Thyroid gland (tissue), 4 donors: ENCODE measurements at regions not wholly inside any gene's neighbourhood (a gene's known extent, or its start where the extent isn't known, plus 50 kb on each side); places are given as distances from the start of the nearest gene placed in this dataset.
A peak's percentile ranks its signal among the peaks of the same experiment; 100 is the strongest.

ENCODE experiments used
- DNase-seq, 2 donors: peaks; one replicate each; pipeline ENCODE4 v3.0.0-alpha.2; 2019
- H3K27ac ChIP-seq, 3 donors: fragments of 200-600 bp; sonication (generic); 1 replicate in 2 of 3; 2 replicates in 1 of 3; pipeline ENCODE4 v1.5.1; 2016 to 2019; ENCODE audit warnings: mild to moderate bottlenecking in 1 of 3, moderate library complexity in 1 of 3
- H3K27me3 ChIP-seq: fragments of 200-600 bp; sonication (generic); one replicate; pipeline ENCODE4 v1.5.1; 2019
- H3K36me3 ChIP-seq, 2 donors: fragments of 200-600 bp; sonication (generic); one replicate each; pipeline ENCODE4 v1.5.1; 2016 to 2019
- H3K4me1 ChIP-seq, 2 donors: fragments of 200-600 bp; sonication (generic); one replicate each; pipeline ENCODE4 v1.5.1; 2017 to 2019
- H3K4me3 ChIP-seq, 3 donors: fragments of 200-600 bp; sonication (generic); replicated peaks in 1 of 3; 1 replicate in 2 of 3; 2 replicates in 1 of 3; pipeline ENCODE4 v1.5.1; 2016; ENCODE audit warnings: mild to moderate bottlenecking in 1 of 3
- H3K9me3 ChIP-seq: fragments of 200-600 bp; sonication (generic); one replicate; pipeline ENCODE4 v1.5.1; 2017
- POLR2A ChIP-seq, 2 donors: fragments of 450-650 bp; IDR thresholded peaks; one replicate each; pipeline ENCODE4 v1.6.1; 2017; ENCODE audit warnings: antibody characterized with exemption in 2 of 2, mild to moderate bottlenecking in 2 of 2, moderate library complexity in 1 of 2
- WGBS, 2 donors: methylation state at CpG; one replicate each; pipeline ENCODE4 v1.1.5; 2017; 5-methylcytosine and 5-hydroxymethylcytosine counted together
- intact Hi-C: fragments of 100-400 bp; cut with DNase I; formaldehyde crosslinking; loops from one replicate; pipeline ENCODE4 v1.15.1; 2023
- TF ChIP-seq, protein P1 (sequence below), 6 experiments: fragments of 200-600 bp in 3 of 6; fragments of 450-650 bp in 3 of 6; sonication (generic) in 3 of 6; IDR thresholded peaks; one replicate each; pipeline ENCODE4 v1.5.1; 2016 to 2019; ENCODE audit warnings: antibody characterized with exemption in 6 of 6, mild to moderate bottlenecking in 2 of 6, inconsistent platforms in 1 of 6, moderate library complexity in 1 of 6

- intact Hi-C loops, result no loop called here
- peak; percentile 52 to 57 for DNase-seq
- Histone ChIP-seq H3K4me3 (no peak overlapping the region), H3K27ac (no peak overlapping the region), H3K27me3 (no peaks in the 10 kb centered on the region), H3K4me1 (no peaks in the 10 kb centered on the region), H3K36me3 (no peaks in the 10 kb centered on the region), H3K9me3 (no peaks in the 10 kb centered on the region)
- 67 to 68% methylated on average over 6 of the region's 6 CpGs for WGBS, 2 donors
- no peak for TF ChIP-seq POLR2A (IDR thresholded peaks at IDR 0.05)
- TF ChIP-seq, protein P1, sequence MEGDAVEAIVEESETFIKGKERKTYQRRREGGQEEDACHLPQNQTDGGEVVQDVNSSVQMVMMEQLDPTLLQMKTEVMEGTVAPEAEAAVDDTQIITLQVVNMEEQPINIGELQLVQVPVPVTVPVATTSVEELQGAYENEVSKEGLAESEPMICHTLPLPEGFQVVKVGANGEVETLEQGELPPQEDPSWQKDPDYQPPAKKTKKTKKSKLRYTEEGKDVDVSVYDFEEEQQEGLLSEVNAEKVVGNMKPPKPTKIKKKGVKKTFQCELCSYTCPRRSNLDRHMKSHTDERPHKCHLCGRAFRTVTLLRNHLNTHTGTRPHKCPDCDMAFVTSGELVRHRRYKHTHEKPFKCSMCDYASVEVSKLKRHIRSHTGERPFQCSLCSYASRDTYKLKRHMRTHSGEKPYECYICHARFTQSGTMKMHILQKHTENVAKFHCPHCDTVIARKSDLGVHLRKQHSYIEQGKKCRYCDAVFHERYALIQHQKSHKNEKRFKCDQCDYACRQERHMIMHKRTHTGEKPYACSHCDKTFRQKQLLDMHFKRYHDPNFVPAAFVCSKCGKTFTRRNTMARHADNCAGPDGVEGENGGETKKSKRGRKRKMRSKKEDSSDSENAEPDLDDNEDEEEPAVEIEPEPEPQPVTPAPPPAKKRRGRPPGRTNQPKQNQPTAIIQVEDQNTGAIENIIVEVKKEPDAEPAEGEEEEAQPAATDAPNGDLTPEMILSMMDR (IDR thresholded peaks at IDR 0.05), result peak; percentile 42 to 76 (median 61)
Observed at GRCh38 chr20:6583134-6583738, 184.2 kb upstream of the BMP2 start.

DNA sequence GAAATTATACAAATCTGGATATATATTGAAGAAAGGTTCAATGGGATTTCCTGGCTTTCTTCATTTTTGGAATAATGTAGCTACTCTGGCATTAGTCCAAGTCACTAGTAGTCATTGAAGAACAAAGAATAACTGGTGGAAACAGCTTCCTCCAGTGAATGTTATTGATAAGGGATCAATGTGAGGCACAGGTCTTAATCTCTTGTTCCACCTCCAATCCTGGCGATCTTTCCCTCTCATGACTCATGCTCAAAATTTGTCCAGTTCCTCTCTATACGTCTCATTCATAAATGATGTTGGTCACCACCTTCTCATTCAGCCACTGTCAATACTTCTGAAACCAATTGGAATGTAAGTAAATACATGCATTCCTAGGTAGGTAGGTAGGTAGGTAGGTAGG lies 185.0 kb upstream of the BMP2 start:
- no peaks in the 10 kb centered on the region for H3K36me3 ChIP-seq
- H3K27ac ChIP-seq, result no peak overlapping the region
- intact Hi-C loops, result no loop called here
- WGBS, 2 donors, result 80 to 83% methylated on average over 2 of the region's 2 CpGs
- H3K4me1 ChIP-seq, result no peaks in the 10 kb centered on the region
- no peak for DNase-seq
- no peak overlapping the region for H3K4me3 ChIP-seq
- TF ChIP-seq POLR2A (IDR thresholded peaks at IDR 0.05), result no peak
- TF ChIP-seq, protein P1 (IDR thresholded peaks at IDR 0.05), result no peak
- H3K27me3 ChIP-seq, result no peaks in the 10 kb centered on the region
- no peaks in the 10 kb centered on the region for H3K9me3 ChIP-seq

DNA sequence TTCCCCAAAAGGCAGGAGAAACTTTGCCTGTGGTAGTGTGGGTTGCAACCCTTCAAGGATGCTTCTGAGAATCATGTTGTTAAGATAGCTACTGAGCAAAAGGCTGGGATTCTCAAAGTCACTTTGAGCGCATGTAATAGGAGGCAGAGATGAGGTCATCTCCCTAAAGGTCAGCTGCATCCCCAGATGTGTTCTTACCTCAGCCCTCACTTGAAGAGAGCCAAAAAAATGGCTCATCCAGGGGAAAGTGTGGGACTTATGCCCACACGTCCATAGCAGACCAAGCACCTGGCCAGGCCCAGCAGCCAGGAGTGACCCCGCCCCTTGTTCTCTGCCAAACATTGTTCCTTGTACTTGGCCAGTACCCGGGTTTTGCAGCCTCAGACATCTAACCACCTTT lies 187.0 kb upstream of the BMP2 start:
- intact Hi-C loops, result no loop called here
- Histone ChIP-seq H3K4me3 (no peak overlapping the region), H3K4me1 (no peaks in the 10 kb centered on the region), H3K27ac (no peak overlapping the region), H3K9me3 (no peaks in the 10 kb centered on the region), H3K27me3 (no peaks in the 10 kb centered on the region), H3K36me3 (no peaks in the 10 kb centered on the region)
- 78 to 80% methylated on average over 4 of the region's 4 CpGs for WGBS, 2 donors
- no peak for TF ChIP-seq POLR2A (IDR thresholded peaks at IDR 0.05)
- TF ChIP-seq, protein P1 (IDR thresholded peaks at IDR 0.05), result no peak
- peak in 1 of 2 donors; percentile 3 for DNase-seq

DNA sequence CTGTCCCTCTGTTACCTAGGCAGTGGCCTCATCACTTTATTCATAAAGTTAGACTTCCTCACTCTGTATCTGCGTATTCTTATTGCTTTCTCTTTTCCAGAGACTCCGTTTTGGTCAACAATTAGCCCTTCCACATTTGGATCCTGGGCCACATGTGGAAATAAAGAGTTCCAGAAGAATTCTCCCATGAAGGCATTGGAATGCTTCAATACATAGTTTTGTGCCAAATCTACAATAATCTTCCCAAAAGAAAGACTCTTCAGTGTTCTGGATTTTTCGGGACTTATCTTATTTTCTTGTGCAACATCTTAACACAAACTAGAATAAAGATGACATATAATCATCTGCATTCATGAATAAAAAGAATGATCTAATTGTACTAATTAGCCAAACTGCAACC lies 187.7 kb upstream of the BMP2 start:
- Histone ChIP-seq H3K36me3 (no peaks in the 10 kb centered on the region), H3K27me3 (no peaks in the 10 kb centered on the region), H3K4me3 (no peak overlapping the region), H3K4me1 (no peaks in the 10 kb centered on the region), H3K9me3 (no peaks in the 10 kb centered on the region), H3K27ac (no peak overlapping the region)
- intact Hi-C loops, result no loop called here
- TF ChIP-seq, protein P1 (IDR thresholded peaks at IDR 0.05), result no peak
- TF ChIP-seq POLR2A (IDR thresholded peaks at IDR 0.05), result no peak
- 78 to 86% methylated on average over 3 of the region's 3 CpGs for WGBS, 2 donors
- no peak for DNase-seq

DNA sequence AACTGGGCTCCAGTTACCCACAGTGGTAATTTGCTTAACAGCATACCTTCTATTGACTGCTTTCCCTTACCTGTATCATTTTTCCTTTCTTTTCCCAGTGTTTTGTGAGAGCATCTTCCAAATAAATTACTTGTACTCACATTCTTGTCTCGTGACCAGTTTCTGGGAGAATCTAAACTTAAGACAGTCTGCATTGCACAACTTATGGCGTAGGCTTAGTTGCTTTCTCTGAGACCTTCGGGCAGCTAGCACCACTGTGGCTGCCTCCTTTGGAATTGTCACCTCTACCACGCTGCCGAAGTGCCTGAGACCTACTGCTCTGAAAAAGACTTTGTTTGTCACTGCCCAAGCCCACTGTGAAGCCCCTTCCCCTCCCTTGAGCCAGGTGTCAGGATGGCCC lies 188.1 kb upstream of the BMP2 start:
- no peak overlapping the region for H3K4me3 ChIP-seq
- intact Hi-C loops, result no loop called here
- no peak overlapping the region for H3K27ac ChIP-seq
- no peak for DNase-seq
- H3K36me3 ChIP-seq, result no peaks in the 10 kb centered on the region
- 93 to 98% methylated on average over 5 of the region's 5 CpGs for WGBS, 2 donors
- H3K4me1 ChIP-seq, result no peaks in the 10 kb centered on the region
- TF ChIP-seq, protein P1 (IDR thresholded peaks at IDR 0.05), result no peak
- TF ChIP-seq POLR2A (IDR thresholded peaks at IDR 0.05), result no peak
- no peaks in the 10 kb centered on the region for H3K9me3 ChIP-seq
- H3K27me3 ChIP-seq, result no peaks in the 10 kb centered on the region
